Chondrocyte (in vitro differentiated cells): ENCODE measurements at regions not wholly inside any gene's neighbourhood (a gene's known extent, or its start where the extent isn't known, plus 50 kb on each side); places are given as distances from the start of the nearest gene placed in this dataset.

Experiments used
- DNase-seq: peaks from one replicate; pipeline ENCODE4 v3.0.0; 2021; ENCODE audit warnings: mixed read lengths, low spot score
- H3K27ac Mint-ChIP-seq: one replicate; pipeline ENCODE4 v1.8.0; 2021; ENCODE audit warnings: mild to moderate bottlenecking, moderate library complexity, mixed read lengths; ENCODE audit not compliant: unreplicated experiment
- H3K27me3 Mint-ChIP-seq: 2 replicates; pipeline ENCODE4 v1.8.0; 2021; ENCODE audit warnings: low read depth, mixed read lengths
- H3K36me3 Mint-ChIP-seq: 2 replicates; pipeline ENCODE4 v1.8.0; 2021; ENCODE audit warnings: low read depth, mixed read lengths
- H3K4me1 Mint-ChIP-seq: 2 replicates; pipeline ENCODE4 v1.8.0; 2021; ENCODE audit warnings: low read depth, mild to moderate bottlenecking, mixed read lengths
- H3K4me3 Mint-ChIP-seq: one replicate; pipeline ENCODE4 v1.8.0; 2021; ENCODE audit warnings: mild to moderate bottlenecking, moderate library complexity, mixed read lengths; ENCODE audit not compliant: unreplicated experiment
- H3K9me3 Mint-ChIP-seq: 2 replicates; pipeline ENCODE4 v1.8.0; 2021; ENCODE audit warnings: low read depth, mixed read lengths
- CTCF ChIP-seq: fragments of 200-600 bp; sonication (generic); IDR thresholded peaks from 2 replicates; pipeline ENCODE4 v1.5.0; 2021; ENCODE audit warnings: antibody characterized with exemption, mild to moderate bottlenecking, moderate library complexity

DNA sequence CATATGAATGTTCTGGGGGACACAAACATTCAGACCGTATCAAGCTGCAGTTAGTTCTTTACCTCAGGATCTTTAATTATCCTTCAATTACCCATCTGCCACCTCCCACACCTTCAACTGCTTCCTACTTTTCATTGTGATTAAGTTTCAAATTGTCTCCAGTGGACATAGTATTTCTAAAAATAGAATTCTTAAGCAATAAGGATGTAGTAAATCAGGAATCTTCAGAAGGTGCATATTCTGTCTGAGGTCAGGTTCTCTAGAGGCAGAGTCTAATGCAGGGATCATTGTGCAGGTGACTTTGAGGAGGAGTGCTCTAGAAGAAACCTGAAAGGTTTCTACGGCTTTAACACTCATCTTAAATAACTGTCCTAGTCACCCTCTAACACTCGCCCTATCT is 102.6 kb upstream of the PPP2R5A start:
- TF ChIP-seq CTCF, result no peak
- DNase-seq, result no peak
- Mint-ChIP-seq H3K4me3 (no peak overlapping the region), H3K9me3 (no peaks in the 10 kb centered on the region), H3K27ac (no peak overlapping the region), H3K27me3 (no peaks in the 10 kb centered on the region), H3K36me3 (no peaks in the 10 kb centered on the region), H3K4me1 (peaks cover 19% of the 10 kb centered on the region)

GRCh38 chr1:212186427-212187207 is 98.6 kb upstream of the PPP2R5A start:
- no peaks in the 10 kb centered on the region for H3K36me3 Mint-ChIP-seq
- no peak for TF ChIP-seq CTCF
- no peak overlapping the region for H3K4me3 Mint-ChIP-seq

GRCh38 chr1:212188599-212189351 is 96.4 kb upstream of the PPP2R5A start:
- Mint-ChIP-seq H3K27ac (no peak overlapping the region), H3K27me3 (no peaks in the 10 kb centered on the region), H3K4me3 (no peak overlapping the region), H3K9me3 (no peaks in the 10 kb centered on the region), H3K4me1 (peaks cover 11% of the 10 kb centered on the region), H3K36me3 (no peaks in the 10 kb centered on the region)
- DNase-seq, result no peak
- no peak for TF ChIP-seq CTCF

More at GRCh38 chr1:212186427-212187207, 98.6 kb upstream of the PPP2R5A start:
- DNase-seq, result no peak
- Mint-ChIP-seq H3K4me1 (peaks cover 11% of the 10 kb centered on the region), H3K27me3 (no peaks in the 10 kb centered on the region), H3K27ac (no peak overlapping the region), H3K9me3 (no peaks in the 10 kb centered on the region)

GRCh38 chr1:212189352-212189738 is 95.9 kb upstream of the PPP2R5A start:
- no peak for TF ChIP-seq CTCF
- Mint-ChIP-seq H3K9me3 (no peaks in the 10 kb centered on the region), H3K27me3 (no peaks in the 10 kb centered on the region), H3K27ac (no peak overlapping the region), H3K36me3 (no peaks in the 10 kb centered on the region), H3K4me1 (peaks cover 11% of the 10 kb centered on the region), H3K4me3 (no peak overlapping the region)
- no peak for DNase-seq

- no peak overlapping the region for H3K27ac Mint-ChIP-seq
- H3K4me3 Mint-ChIP-seq, result no peak overlapping the region
- no peak for DNase-seq
- peaks cover 7% of the 10 kb centered on the region for H3K9me3 Mint-ChIP-seq
- no peaks in the 10 kb centered on the region for H3K27me3 Mint-ChIP-seq
- H3K4me1 Mint-ChIP-seq, result peaks cover 11% of the 10 kb centered on the region
- no peak for TF ChIP-seq CTCF
- no peaks in the 10 kb centered on the region for H3K36me3 Mint-ChIP-seq
Observed at GRCh38 chr1:212190169-212190568, 95.0 kb upstream of the PPP2R5A start.
